Daoy (cell line): ENCODE measurements at regions not wholly inside any gene's neighbourhood (a gene's known extent, or its start where the extent isn't known, plus 50 kb on each side); places are given as distances from the start of the nearest gene placed in this dataset.
"Not testable (repeated sequence)": the region's sequence is repeated elsewhere in the genome, so short reads cannot be mapped to it uniquely, and the experiment has no call there.

Source experiments
- DNase-seq: peaks from one replicate; pipeline ENCODE4 v3.0.0-alpha.2; 2015; ENCODE audit warnings: low read depth

DNA sequence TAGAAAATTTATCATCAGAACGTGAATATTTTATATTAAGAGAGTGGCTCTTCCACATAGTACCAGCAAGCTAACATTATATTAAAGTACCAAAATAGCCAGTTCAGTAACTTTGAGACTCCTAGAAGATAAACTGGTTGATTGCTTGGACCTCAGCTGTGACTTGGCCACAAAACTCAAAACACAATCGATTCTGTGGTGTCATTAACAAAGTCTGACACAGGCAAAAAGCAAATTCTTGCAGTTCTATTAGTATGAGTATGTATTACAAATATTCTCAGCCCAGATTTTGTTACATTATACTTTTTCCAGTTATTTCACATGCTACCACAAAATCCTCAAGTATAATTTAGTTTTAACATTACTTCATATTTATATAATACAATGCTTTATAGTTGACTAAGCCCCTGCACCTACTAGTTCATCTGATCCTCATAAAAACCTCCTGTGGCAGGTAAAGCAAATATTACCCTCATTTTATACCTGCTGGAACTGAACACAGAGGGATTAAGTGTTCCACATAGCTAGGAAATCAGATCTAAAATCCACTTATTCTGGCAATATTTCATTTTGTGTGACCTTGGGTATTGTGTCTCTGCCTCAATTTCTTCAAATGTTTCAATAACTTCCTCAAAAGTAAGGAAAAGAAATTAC, 279.9 kb upstream of the MKLN1 start:
- DNase-seq: no peak

DNA sequence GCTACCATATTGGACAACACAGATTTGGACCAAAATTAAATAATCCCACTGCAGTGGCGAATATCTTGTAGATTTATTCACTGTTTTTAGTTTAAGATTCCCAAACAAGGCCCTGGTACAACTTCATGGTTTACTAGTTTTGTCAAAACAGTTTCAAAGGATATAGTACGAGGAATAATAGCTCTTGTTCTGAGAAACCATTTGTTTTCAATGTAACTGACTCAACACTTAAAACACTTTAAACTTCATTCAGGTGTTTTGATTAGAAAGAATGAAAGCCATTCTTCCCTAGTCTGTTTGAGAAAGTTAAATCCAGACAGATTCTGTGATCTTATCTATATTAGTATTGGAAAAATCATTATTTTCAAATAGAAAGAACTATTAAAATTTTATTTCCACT, 276.4 kb upstream of the MKLN1 start:
- no peak for DNase-seq

DNA sequence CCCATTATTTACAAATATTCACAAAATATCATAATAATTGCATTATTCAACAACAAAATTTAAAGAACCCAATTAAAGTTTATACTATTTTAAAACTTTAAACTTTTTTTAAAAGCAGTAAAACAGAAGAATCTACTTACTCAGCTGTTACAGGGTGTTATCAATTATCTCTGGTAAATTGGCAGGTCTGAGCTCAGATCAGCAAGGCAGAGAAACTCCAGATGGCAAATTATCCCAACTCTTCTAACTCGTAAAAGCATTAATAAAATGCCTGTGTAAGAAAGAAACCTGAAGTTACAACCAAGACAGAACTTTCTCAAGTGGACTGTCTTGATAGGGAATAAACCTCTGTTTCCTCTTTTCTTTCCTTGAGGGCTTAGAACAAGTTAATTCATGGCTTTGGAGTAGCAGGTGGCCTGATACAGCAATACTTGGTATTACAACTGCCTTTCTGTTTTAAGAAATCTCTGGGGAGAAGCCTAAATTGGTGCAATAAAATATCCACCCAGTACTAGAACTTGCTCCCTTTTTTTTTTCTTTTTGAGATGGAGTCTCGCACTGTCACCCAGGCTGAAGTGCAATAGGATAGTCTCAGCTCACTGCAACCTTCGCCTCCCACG, 275.3 kb upstream of the MKLN1 start:
- DNase-seq: no peak

DNA sequence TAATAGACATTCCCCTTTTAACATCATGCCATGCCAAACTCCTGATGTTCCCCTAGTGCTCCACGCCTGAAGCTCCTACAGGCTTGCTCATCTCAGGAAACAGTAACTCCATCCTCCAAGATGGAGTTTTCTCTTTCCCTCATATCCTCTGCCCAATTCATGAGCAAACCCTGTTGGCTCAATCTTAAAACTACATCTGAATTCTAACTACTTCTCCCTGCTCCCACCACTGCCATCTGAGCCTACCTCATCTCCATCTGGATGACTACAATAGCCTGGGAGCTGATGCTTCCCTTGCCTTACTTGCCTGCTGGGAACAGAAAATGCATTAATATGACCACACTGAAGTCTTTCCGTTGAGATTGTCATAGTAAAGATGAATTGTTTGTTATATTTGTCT, 271.7 kb upstream of the MKLN1 start:
- DNase-seq: no peak

DNA sequence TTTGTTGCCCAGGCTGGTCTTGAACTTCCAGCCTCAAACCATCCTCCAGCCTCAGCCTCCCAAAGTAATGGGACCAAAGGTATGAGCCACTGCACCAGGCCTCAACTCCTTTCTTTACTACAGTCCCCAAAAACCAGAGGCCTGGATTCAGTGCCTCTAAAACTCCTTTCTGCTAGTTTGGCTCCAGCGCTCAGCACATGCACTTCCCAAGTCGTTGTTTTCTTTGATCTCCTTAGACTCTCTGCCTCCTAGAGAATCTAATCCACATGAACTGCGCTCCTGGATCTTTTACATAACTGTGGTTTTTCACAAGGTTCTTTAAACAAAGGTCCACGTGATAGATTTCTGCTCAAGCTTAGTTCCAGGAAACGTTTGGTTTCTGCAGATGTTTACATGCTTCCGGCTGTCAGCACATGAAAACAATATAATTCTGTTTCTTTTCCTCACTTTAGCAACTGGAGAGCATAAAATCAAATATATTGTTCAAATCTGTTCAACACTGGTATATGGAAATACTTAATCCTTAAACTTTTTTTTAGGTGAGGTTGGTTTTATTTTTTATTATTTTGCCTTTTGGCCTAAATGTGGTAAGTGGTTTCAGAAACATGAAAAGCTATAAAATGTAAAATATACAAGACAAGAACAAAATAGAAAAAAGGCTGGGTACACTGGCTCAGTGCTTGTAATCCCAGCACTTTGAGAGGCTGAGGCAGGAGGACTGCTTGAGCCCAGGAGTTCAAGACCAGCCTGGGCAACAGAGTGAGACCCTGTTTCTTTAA, 270.5 kb upstream of the MKLN1 start:
- no peak for DNase-seq

DNA sequence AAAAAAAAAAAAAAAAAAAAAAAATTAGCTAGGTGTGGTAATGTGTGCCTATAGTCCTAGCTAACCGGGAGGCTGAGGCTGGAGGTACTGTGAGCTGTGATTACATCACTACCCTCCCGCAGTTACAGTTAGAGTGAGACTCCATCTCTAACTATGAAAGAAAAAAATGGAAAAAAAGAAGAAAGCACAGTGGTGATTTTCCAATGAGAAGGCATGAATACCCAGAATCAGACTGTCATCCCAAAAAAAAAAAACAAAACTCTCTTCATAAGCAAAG, 269.9 kb upstream of the MKLN1 start:
- no peak for DNase-seq

DNA sequence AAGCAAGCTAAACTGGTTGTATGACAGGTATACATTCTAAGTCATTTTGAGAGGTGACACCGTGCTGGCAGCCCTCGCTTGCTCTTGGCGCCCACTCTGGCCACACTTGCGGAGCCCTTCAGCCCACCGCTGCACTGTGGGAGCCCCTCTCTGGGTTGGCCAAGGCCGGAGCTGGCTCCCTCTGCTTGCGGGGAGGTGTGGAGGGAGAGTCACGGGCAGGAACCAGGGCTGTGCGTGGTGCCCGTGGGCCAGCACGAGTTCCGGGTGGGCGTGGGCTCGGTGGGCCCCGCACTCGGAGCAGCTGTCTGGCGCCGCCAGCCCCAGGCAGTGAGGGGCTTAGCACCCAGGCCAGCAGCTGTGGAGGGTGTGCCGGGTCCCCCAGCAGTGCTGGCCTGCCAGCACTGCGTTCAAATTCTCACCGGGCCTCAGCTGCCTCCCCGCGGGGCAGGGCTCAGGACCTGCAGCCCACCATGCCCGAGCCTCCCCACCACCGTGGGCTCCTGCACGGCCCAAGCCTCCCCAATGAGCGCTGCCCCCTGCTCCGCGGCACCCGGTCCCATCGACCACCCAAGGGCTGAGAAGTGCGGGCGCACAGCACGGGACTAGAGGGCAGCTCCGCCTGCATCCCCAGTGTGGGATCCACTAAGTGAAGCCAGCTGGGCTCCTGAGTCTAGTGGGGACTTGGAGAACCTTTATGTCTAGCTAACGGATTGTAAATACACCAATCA, 269.0 kb upstream of the MKLN1 start:
- not testable (repeated sequence) for DNase-seq

DNA sequence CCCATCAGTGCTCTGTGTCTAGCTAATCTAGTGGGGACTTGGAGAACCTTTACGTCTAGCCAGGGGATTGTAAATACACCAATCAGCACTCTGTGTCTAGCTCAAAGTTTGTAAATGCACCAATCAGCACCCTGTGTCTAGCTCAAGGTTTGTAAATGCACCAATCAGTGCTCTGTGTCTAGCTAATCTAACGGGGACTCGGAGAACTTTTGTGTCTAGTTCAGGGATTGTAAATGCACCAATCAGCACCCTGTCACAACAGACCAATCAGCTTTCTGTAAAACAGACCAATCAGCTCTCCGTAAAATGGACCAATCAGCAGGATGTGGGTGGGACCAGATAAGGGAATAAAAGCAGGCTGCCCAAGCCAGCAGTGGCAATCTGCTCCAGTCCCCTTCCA, 268.3 kb upstream of the MKLN1 start:
- not testable (repeated sequence) for DNase-seq

DNA sequence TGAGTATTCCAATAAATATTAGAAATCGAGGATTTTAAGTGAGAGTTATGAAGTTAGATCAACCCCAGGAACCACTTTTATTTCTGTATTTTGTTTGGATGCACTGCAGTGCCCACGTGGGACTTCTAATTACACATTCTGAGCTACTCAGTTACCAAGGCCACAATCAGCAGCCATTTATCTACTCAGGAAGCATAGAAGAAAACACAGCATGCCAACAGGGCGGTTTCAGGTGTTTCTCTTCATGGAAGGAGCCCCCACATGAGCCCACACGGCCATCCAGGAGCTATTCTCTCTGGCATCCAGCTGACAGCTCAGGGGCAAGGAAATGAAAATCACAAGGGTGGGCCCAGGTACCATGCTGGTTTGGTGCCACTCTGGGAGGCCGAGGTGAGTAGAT, 266.5 kb upstream of the MKLN1 start:
- DNase-seq: no peak

DNA sequence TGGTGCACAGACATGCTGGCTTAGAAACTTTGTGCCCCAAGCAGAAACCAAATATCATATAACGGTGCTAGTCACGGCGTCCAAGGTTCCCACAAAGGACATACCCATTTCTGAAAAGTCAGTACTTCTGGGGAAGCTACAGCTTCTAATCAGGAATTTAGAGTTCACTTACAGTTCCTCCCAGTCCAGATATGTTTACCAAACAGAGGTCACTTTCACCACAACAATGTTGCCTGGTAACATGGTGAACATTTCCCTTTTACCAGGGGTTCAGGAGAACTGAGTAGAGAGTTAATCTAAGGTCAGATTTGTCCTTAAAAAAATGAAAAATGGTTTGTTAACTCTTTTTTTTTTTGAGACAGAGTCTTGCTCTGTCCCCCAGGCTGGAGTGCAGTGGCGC, 265.9 kb upstream of the MKLN1 start:
- DNase-seq: no peak

DNA sequence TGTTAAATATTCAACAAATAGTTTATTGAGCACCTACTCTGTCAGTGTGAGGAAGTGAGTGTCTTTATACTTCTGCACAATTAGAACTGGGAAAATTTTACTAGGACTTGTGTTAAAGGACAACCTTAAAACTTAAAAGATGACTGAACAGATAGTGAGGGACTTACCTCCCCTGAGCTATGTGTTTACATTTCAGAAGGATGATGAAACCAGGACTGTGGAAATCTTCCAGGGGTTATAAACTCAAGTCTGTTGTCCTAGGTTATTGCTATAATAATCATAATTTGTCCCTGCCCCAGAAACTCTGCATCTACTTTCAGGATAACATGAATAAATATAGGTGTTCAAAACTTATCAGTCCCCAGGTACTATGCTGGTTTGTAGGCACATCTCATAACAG, 261.0 kb upstream of the MKLN1 start:
- DNase-seq: no peak

DNA sequence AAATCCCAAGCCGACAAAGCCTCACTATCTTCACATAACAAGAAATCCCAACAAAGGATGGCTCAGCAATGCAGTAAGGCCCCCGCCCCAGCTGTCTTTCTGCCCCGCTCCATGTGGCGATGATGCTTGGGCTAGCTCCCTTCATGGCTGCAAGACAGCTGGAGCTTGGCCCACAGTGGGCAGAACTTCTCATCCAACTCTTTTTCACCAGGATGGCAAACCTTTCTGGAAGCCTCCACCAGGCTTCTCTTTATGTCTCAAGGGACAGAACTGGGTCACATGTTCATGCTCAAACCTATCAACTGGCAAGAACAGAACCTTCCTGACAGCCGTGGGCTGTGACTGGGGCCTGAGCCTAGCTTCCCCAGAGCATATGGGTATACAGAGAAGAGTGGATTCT, 260.5 kb upstream of the MKLN1 start:
- no peak for DNase-seq

DNA sequence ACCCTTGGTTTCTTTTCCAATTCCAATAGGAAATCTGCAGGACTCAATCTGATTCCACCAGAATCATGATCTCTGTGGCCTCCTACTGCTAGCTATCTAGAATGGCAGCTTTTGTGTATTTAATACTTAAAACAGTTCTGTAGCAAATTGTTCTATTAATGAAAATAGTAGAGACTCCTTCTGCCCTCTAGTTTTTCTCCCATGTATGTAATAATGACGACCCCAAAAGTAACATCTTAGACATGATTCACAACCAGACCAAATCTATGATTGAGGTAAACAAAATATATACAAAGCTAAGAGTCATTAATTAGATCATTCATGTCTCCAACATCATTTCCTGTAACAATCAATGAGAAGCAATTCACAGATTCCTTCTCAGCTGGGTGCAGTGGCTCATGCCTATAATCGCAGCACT, 259.1 kb upstream of the MKLN1 start:
- DNase-seq: no peak

DNA sequence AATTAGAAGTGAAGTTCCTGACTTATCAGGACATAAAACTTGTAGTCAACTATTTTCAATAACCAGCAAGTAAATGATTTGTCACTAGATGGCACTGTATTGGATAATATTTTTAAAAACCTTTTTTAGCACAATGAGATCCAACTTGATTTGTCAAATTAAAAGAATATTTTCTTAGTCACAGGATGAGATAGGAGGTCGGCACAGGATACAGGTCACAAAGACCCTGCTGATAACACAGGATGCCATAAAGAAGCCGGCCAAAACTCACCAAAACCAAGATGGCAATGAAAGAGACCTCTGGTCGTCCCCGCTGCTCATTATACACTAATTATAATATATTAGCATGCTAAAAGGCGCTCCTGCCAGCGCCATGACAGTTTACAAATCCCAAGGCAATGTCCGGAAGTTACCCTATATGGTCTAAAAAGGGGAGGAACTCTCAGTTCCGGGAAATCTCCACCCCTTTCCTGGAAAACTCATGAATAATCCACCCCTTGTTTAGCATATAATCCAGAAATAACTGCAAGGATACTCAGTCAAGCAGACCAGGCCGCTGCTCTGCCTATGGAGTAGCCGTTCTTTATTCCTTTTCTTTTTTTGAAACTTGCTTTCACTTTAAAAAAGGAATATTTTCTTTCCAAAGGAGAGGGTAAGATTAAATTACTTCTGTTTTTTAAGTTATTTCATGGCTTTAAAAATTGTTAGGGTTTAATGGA, 255.7 kb upstream of the MKLN1 start:
- peak; percentile 92 for DNase-seq

DNA sequence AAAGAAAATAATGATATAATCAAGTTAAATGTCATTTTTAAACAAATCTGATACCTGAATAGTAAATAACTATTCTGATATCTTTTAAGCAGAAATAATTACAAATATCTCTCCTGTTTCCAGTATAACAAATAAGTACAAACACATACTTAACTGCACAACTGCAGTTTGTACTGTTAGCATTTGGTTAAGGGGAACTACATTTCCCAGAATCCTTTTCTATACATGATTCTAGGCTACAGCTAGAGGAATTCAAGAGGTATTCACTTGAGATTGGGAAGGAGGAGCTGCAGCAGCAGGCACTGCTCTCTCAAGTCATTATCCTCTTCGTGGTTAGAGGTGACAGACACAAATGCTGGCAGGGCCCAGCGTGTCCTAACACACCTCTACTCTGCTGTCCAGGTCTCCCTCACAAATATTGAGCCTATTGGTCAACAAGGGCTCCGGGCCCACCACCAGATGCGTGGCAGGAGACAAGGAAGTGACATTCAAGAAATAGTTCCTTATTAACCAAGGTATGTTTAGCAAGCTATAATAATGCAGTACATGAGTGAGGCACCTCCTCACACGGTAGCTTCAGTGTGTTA, 255.1 kb upstream of the MKLN1 start:
- DNase-seq: peak; percentile 32

DNA sequence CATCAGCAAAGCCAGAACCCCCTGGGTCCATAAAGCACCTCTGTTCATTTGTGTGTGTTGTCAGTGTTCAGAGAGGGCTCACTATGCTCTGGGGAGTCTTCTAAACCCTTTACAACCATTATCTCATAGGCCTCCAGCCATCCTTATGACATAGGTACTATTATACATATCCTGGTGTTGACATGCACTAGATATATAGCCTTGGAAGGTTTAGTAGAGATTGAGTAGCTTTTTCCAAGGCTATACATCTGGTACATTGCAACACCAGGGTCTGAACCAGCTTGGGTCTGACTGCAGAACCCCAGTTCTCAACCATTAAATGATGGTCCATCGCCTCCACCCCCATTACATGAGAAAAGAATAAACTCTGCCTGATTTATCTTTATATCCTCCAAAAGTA, 253.6 kb upstream of the MKLN1 start:
- no peak for DNase-seq

DNA sequence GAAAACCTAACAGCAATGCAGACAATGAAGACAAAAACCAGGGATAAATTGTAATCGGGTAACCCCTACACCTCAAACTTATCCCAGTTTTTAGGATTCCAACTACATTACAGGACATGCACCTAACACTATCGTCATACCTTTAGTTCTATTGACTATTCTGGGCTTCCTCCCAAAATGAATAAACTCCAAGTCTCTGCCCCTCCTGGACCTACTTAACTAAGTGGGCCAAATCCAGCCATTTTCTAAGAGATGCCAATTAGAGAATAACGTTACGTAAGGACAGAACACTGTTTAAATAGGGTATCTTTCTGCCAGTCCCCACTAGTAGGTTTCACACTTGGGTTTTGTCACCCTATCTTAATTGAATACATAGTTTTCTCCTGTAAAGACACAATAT, 253.1 kb upstream of the MKLN1 start:
- DNase-seq: no peak

DNA sequence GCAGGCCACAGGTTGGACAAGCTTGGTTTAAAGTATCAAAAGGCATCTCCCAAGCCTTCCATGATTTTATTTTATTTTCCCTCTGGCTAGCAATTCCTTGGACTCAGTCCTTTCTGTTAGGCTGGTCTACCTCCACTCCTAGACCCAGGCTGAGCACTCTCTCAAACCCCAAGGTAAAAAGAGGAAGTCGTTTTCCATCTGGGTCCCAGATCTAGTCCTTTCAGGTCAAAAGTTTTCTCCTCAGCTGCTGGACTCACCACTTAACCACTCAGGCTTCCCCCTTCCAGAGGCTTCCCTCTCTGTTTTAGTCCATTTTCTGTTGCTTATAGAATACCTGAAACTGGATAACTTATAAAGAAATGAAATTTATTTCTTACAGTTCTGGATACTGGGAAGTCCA, 252.3 kb upstream of the MKLN1 start:
- DNase-seq: no peak

DNA sequence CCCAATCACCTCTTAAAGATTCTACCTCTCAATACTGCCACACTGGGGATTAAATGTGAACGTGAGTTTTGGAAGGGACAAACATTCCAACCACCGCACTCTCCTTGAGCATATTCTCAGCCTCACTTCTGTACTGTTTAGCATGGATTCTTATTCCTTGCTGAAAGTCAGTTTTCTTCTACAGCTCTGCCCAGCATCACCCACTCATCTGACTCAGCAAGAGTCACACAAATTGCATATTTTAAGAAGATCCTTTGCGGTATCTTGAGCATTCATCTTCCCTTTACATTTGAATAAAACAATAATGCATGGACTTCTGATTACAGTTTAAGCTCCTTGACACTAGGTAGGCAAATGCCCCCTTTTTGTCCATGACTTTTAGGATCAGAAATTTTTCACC, 251.6 kb upstream of the MKLN1 start:
- peak; percentile 66 for DNase-seq

DNA sequence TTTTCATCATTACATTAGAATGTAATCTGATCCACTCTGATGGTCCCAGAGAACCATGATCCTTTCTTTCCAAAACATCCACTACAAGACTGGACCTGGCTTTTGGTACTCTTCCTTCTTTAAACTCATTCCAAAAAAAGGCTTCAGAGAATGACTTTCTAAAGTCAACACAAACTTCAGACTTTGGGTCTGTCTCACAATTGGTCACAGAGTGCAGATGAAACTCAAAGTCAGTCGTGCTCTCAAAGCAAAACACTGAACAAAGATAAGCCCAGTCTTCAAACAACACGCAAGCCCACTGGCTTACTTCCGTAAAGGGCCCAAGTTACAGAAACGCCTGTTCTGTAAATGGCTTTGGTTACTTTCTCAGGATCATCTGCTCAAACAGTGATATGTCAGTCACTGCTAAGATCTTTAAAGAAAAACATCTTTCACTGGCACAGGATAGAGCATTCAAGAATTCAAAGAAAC, 250.9 kb upstream of the MKLN1 start:
- DNase-seq: peak; percentile 53

DNA sequence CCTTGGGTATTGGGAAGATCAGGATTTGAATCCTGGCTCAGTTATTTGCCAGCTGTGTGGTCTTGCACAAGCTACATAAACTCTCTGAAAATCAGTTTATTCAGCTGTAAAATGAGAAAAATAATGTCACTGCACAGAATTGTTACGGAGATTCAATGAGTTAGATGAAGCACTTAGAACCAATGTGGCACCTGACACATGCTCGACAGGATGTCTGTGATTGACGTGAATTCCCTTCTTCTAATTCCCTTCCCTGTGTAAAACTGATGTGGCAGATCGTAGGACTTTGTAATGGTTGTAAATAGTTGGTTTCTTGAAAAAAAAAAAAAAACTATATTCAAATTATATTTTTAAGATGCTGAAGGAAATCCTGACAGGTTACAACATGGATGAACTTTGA, 249.9 kb upstream of the MKLN1 start:
- no peak for DNase-seq

DNA sequence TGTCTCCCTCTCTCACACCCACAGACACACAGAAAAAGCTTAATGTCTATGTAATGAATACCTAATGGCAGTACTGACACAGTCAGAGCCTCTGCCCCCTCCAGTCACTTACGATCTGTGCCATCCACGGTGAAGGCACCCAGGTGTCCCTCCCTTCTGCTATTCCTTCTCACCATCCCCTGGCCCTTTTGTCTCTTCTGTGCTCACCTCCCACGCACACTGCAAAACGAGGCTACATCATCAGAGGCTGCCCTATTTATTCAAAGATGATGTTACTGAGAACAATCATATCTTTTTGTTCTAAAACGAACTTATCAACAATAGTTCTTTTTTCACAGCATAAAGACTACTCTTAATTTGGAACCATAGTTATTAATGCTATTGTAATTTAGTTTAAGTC, 246.9 kb upstream of the MKLN1 start:
- DNase-seq: no peak
